AG08396 (cell line): ENCODE measurements at regions not wholly inside any gene's neighbourhood (a gene's known extent, or its start where the extent isn't known, plus 50 kb on each side); places are given as distances from the start of the nearest gene placed in this dataset.

Source experiments
- DNase-seq: peaks from one replicate; pipeline ENCODE4 v3.0.0; 2012; ENCODE audit warnings: low spot score, mixed read lengths

- no peak for DNase-seq
Observed at GRCh38 chr7:340979-341694, 51.2 kb downstream of the FOXL3 start.

- no peak for DNase-seq
Observed at GRCh38 chr7:341841-342638, 52.1 kb downstream of the FOXL3 start.

- no peak for DNase-seq
Observed at GRCh38 chr7:342681-343216, 52.8 kb downstream of the FOXL3 start.

- DNase-seq, result no peak
Observed at GRCh38 chr7:343227-343822, 53.4 kb downstream of the FOXL3 start.

GRCh38 chr7:343864-344607 is 54.1 kb downstream of the FOXL3 start:
- no peak for DNase-seq

GRCh38 chr7:344608-344994 is 54.6 kb downstream of the FOXL3 start:
- DNase-seq, result no peak

- DNase-seq, result no peak
Observed at GRCh38 chr7:346116-346898, 56.3 kb downstream of the FOXL3 start.

- DNase-seq, result no peak
Observed at GRCh38 chr7:347001-347590, 57.1 kb downstream of the FOXL3 start.

- DNase-seq, result no peak
Observed at GRCh38 chr7:347644-348479, 57.9 kb downstream of the FOXL3 start.

- no peak for DNase-seq
Observed at GRCh38 chr7:348480-348844, 58.5 kb downstream of the FOXL3 start.

- DNase-seq, result no peak
Observed at GRCh38 chr7:348962-349743, 59.2 kb downstream of the FOXL3 start.

- DNase-seq, result no peak
Observed at GRCh38 chr7:351256-351655, 61.3 kb downstream of the FOXL3 start.

GRCh38 chr7:351681-352480 is 61.9 kb downstream of the FOXL3 start:
- DNase-seq, result no peak

GRCh38 chr7:353746-354325 is 63.9 kb downstream of the FOXL3 start:
- DNase-seq, result peak; percentile 85

GRCh38 chr7:354597-355470 is 64.9 kb downstream of the FOXL3 start:
- DNase-seq, result no peak

GRCh38 chr7:355568-355967 is 65.6 kb downstream of the FOXL3 start:
- no peak for DNase-seq

- DNase-seq, result no peak
Observed at GRCh38 chr7:356087-356486, 66.1 kb downstream of the FOXL3 start.
